ENCODE measurements at regions not wholly inside any gene's neighbourhood (a gene's known extent, or its start where the extent isn't known, plus 50 kb on each side); places are given as distances from the start of the nearest gene placed in this dataset.

GRCh38 chr7:93043385-93043985 lies 74.3 kb downstream of the SAMD9 start:
- Histone ChIP-seq H3K4me3 (no peak overlapping the region), H3K27ac (no peak overlapping the region), H3K4me1 (no peaks in the 10 kb centered on the region), H3K27me3 (no peaks in the 10 kb centered on the region), H3K36me3 (no peaks in the 10 kb centered on the region), H3K9me3 (no peaks in the 10 kb centered on the region)
- no peak for TF ChIP-seq CTCF (IDR thresholded peaks at IDR 0.05)
- intact Hi-C loops (cut with DNase I), result loop anchor here in 1 of 2 donors (10.0 kb wide), 1 partner anchor 429 kb away; no protein-coding TSS in a partner anchor
- peak in 3 of 4 donors; percentile 22 to 76 (median 27) for DNase-seq
- ATAC-seq, result peak; percentile 55

- intact Hi-C loops (cut with DNase I), result loop anchor here in 1 of 2 donors (10.0 kb wide), 1 partner anchor 426 kb away; no protein-coding TSS in a partner anchor
- no peak for TF ChIP-seq CTCF (IDR thresholded peaks at IDR 0.05)
- DNase-seq (no peak), ATAC-seq (no peak)
- Histone ChIP-seq H3K36me3 (no peaks in the 10 kb centered on the region), H3K4me1 (no peaks in the 10 kb centered on the region), H3K27ac (no peak overlapping the region), H3K27me3 (no peaks in the 10 kb centered on the region), H3K4me3 (no peak overlapping the region), H3K9me3 (no peaks in the 10 kb centered on the region)
Observed at GRCh38 chr7:93040355-93040754, 77.4 kb downstream of the SAMD9 start.

GRCh38 chr7:93039786-93040185 lies 78.0 kb downstream of the SAMD9 start:
- Histone ChIP-seq H3K4me3 (no peak overlapping the region), H3K27me3 (no peaks in the 10 kb centered on the region), H3K4me1 (no peaks in the 10 kb centered on the region), H3K36me3 (no peaks in the 10 kb centered on the region), H3K27ac (no peak overlapping the region), H3K9me3 (no peaks in the 10 kb centered on the region)
- DNase-seq (no peak), ATAC-seq (no peak)
- intact Hi-C loops (cut with DNase I), result loop anchor here in 1 of 2 donors (10.0 kb wide), 1 partner anchor 425 kb away; no protein-coding TSS in a partner anchor
- no peak for TF ChIP-seq CTCF (IDR thresholded peaks at IDR 0.05)

DNA sequence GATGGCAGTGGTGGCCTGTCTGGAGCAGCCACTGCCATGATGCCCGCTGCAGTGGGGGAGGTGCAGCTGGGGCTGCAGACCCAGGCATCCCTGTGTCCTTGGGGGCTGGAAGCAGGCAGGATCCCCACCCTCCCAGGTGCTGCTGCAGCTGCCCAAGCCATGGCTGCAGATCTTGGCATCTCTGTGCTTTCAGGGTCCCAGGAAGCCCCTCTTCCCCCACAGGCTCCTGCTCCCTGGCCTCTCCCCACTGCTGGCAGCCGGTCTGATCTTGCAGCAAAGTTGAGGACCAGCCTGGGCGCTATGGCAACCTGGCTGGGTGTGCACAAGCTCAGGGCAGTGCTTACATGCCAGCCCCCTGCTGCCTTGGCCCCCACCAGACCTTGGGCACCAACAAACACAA lies 78.5 kb downstream of the SAMD9 start:
- TF ChIP-seq CTCF (IDR thresholded peaks at IDR 0.05), result no peak
- no peak overlapping the region for H3K4me3 ChIP-seq
- ATAC-seq (no peak), DNase-seq (no peak)
- intact Hi-C loops (cut with DNase I), result no loop called here
- no peaks in the 10 kb centered on the region for H3K27me3 ChIP-seq
- no peaks in the 10 kb centered on the region for H3K36me3 ChIP-seq
- H3K9me3 ChIP-seq, result no peaks in the 10 kb centered on the region
- H3K4me1 ChIP-seq, result no peaks in the 10 kb centered on the region
- no peak overlapping the region for H3K27ac ChIP-seq

GRCh38 chr7:93036807-93037206 lies 81.0 kb downstream of the SAMD9 start:
- DNase-seq, result no peak
- Histone ChIP-seq H3K27ac (no peak overlapping the region), H3K9me3 (peaks cover 0 to 8% of the 10 kb centered on the region in 2 donors), H3K4me1 (no peaks in the 10 kb centered on the region), H3K4me3 (no peak overlapping the region), H3K27me3 (no peaks in the 10 kb centered on the region), H3K36me3 (no peaks in the 10 kb centered on the region)
- TF ChIP-seq CTCF (IDR thresholded peaks at IDR 0.05), result no peak
- ATAC-seq, result no peak
- intact Hi-C loops (cut with DNase I), result no loop called here
